ENCODE measurements at regions not wholly inside any gene's neighbourhood (a gene's known extent, or its start where the extent isn't known, plus 50 kb on each side); places are given as distances from the start of the nearest gene placed in this dataset.
A peak's percentile ranks its signal among the peaks of the same experiment; 100 is the strongest.

DNA sequence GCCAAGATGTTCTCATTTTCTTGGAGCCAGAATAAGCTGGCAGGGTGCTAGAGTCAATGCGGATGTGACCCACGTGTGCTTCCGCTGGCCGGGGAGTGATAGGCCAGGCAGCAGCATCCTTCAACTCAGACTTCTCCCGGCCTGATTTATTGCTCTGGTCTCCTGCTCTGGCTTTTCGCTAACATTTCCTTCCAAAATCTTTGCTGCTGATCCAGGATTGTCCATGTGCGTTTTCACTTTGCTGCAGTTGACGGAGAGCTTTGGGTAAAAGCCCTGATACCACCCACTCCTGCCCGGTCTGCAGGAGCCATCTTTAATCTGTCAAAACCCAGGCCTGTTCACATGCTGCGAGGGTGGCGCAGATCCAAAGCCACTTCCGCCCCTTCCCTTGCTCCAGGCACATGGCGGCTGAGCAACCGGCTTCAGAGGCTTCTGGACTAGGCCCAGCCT lies 106.8 kb downstream of the CYP26A1 start:
- no peak for DNase-seq

DNA sequence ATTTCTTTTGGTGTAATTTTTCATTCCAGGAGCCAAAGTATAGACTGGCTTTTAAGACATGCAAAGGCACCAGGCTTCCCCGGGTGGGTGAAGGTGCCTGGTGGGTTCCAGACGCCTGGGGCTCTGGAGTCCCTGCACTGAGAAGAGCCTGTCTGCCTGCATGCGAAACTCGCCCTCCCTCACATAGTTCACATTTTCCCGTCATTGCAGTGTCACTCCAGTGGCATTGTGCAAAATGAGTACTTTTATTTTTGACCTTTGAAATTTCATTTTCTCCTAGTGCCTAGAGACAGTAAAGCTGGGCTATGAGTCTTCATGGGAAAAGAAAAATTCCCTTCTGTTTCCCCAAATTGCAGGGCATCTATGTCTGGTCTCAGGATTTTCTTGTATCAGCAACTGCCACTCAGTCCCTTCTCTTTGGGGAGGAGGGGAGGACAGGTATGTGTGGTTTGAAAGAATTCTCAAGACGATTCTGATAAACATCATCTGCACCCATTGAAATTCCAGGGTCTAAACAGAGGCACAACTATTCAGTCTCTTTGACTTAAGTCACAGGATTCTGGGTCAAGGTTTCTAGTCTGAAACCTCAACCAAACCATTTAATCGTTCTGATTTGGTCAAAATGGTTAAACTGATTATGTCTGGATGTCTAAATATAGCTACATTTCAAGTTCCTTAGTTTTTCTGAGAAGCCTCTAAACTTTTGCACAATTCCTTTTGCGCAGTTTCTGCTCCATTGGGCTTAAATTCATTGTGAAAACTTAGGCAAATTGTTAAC lies 107.8 kb downstream of the CYP26A1 start:
- DNase-seq, result no peak

DNA sequence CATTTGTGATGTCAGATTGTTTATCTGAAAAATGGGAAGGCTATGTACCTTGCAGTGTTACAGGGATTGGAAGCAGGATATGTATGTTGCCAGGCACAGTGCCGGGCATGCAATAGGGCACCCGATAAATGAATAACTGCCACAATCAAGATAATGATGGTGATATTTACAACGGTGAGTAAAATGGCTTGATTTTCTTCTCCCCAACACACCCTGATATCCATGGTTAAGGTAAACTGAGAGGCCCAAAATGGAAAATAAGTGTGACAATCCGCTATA lies 108.3 kb downstream of the CYP26A1 start:
- no peak for DNase-seq

DNA sequence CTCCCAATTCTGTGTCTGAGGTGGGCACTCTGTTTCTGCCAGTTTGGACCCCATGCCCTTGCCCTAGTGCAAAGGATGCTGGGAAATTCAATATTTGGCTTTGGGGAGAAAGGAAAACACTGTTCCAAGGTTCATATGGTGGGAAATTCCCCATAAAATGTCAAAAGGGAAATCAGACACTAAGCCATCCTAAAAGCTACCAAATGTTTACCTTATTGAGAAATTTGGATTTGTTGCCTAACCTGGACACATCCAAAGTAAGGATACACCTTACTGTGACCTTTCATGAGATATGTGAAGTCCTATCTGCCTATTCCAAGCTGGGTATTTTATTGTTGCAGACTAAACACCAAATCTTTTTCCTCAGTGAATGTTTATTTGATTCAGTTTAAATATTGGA lies 109.1 kb downstream of the CYP26A1 start:
- no peak for DNase-seq

DNA sequence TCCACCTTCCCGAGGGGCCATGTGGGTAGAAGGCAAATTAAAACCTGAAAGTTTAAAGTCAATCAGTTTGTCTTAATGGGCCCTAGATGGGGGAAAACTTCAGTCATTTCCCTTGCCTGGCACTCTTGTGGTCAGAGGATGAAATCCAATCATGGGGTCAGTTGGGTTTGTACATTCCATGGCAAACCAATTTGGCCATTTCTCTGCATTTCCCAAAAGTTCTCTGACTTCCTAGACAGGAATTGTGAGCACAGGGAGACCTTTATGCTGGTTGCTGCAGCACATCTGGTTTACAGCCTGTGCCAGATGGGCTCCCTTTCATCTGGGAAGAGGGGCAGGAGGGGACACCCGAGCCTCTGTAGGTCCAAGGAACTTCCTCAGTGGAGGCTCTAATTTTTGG lies 113.0 kb downstream of the CYP26A1 start:
- DNase-seq, result no peak

DNA sequence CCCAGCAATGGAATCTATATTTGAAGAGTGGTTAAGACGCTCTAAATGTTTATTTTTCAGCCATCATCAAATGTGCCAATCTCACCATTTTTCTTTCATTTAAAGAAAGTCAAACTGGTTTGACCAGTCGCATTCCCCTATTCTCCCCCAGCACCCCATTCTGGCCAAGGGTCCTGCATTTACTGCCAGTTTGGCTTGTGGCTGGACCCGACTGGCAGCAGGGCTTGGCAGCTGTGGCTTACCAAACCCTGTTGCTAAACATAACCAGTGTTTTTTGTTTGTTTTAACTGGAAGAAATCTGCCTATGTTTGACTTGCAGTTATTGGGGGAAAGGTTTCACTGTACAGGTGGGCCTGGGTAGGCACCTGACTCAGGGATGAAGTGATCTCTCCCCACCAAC lies 116.3 kb downstream of the CYP26A1 start:
- DNase-seq, result no peak

DNA sequence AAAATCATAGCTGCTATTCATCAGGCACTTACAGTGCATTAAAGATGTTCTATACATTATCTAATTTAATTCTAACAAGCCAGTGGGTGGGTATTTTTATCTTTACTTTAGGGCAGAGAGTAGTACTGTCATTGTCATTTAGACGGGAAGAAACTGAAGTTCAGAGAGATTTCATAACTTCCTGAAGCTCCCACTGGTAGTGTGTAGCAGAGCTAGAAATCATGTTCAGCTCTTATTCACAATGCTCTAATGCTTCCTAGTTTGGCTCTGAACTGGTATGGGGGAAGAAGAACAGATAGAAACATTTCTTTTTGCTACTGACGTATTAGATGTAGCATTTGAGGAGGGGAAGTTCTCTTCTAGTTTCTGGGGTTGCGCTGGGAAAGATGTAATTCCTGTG lies 116.7 kb downstream of the CYP26A1 start:
- DNase-seq, result no peak

DNA sequence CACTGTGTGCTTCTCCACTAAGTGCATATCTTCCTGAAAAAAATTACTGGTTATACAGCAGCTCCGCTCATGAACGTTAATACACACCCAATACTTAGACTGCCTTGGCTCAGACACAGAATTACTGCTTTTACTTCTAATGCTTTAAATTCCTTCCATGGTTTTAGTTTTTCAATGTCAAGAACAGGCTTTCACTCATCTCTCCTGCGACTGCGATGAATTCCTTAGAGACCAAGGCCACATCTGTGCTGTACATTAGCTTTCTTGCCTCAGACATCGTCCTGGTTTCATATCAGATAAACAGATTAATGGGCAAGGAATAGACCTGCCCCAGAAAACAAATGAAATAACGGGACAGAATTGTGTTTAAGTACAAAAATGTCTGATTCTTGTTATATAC lies 120.2 kb downstream of the CYP26A1 start:
- DNase-seq, result no peak

DNA sequence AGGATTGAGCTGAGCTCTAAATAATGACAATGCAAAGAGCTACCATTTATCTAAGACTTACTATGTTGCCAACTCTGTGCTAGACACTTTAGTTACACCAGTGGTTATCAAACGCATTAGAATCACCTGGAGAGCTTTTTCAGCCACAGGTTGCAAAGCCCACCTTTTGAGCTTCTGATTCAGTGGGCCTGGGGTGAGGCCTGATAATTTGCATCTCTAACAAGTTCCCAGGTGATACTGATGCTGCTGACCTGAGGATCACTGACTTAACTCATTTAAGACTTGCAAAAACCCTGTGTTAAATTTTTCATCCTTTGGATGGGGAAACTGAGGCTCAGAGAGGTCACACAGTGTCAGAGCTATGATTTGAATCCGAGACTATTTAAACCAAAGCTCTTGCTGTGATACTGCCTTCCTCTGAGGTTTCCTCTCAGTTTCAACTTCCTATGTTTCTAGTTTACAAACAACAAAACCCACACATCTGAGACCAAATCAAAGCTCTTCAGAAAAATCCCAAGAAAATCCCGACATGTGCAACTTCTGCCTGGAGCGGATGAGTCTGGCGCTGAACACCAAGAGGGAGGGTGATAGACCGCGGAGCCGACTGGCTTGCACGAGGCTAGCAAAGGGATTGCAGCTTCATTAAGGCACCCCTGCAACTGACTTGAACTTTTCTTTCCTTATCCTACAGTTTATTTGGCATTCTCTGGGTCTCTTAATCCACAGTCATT lies 124.9 kb downstream of the CYP26A1 start:
- no peak for DNase-seq

DNA sequence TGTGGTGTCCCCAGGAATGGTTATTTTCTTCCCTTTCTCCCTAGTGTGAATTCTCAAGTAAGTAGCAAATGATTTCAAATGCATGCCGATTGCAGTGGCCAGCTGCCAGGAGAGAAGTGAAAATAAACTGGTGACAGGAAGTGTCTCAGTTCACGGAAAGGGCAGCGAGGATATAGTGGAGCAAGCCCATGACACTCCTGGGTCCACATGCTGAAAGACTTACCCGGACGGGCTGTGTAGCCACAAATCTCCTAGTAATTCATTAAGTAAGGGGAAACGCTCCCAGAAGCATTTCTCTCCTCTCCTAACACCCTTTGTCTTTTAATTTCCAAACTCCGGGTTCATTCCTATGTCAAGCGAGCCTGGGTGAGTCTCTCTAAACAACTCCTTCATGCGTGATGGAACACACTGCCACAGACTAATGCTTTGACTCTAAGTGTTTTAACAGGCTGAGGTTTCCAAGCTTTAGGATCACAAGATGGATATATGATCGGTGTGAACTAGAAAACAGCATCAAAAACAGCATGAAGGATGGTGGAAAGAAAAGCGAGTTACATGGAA lies 125.6 kb downstream of the CYP26A1 start:
- DNase-seq, result peak; percentile 22 to 41

DNA sequence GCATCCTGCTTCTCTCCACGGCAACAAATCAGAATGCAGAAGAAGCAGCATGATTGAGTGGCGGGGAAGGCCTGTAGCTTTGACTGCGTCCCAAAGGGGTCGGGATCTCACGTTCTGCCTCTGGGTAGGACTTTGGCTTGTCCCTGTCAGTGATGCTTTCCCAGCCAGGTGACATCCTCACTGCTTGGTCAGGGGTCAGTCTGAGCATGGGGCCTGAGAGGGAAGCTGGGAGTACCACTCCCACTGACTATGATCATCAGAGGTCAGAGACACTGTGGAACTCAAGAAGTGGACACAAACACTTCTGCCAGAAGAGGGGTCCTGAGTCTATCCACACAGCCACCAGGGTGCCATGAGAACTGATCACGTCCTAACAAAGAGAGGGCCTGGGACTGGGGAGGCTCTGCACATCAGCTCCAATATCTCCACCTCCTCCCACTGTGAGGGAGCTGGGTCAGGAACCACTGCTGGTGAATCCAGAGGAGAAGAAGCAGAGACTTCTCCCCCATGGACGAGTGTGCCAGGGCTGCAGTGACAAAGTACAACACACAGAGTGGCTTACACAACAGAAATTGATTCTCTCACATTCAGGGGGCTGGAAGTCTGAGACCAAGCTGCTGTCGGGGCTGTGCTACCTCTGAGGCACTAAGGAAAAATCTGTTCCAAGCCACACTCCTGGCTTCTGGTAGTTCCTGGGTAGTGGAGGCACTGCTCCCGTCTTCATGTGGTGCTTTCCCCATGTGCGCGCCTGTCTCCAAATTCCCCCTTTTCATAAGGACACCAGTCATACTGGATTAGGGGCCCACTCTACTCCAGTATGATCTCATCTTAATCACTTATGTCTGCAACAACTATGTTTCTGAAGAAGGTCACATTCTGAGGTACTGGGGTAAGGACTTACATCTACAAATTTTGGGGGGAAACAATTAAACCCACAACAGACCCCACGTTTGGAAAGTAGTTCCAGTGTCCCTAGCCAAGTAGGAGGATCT lies 131.1 kb downstream of the CYP26A1 start:
- DNase-seq, result no peak

DNA sequence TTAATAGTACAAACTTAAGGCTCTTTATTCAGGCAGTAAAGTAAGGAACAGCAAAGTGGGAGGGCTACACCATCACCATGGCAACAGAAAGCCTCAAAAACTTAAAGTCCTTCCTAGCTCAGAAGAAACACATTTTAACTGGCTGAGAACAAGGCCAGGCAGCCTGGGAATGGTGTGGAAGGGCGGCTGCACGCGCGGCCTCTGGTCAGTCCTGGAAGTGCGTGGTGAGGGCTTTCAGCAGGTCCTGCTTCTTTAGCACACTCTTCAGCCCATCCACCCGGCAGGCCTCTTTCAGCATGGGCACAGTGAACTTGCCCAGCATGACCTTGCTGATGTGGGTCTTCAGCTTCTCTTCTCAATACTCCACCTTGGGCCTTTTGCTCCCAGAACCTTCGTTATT lies 133.0 kb downstream of the CYP26A1 start:
- no peak for DNase-seq

DNA sequence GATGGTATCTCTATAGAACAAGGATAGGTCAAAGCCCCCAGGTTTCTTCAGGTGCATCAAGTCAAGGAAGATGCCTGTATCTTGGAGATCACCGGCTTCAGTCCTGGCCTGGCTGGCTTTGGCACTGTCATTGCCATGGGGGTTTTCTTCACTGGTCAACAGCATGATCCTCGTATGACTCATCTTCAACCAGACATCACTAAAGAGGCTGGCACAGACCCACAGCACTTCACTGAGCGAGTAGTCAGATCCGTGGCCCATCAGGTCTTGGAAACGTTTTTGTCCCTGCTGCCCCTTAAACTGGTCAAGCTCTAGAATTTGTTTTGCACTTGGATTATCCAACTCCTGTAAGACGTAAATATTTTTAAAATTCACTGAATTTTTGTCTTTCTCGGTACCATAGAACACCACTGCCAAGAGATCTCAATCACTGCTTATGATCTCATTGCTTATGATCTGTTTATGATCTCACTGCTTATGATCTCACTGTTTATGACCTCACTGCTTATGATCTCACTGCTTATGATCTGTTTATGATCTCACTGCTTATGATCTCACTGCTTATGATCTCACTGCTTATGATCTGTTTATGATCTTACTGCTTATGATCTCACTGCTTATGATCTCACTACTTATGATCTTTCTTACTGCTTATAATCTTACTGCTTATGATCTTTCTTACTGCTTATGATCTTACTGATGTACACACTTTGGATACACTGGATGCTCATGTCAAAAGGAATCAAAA lies 135.2 kb downstream of the CYP26A1 start:
- no peak for DNase-seq

DNA sequence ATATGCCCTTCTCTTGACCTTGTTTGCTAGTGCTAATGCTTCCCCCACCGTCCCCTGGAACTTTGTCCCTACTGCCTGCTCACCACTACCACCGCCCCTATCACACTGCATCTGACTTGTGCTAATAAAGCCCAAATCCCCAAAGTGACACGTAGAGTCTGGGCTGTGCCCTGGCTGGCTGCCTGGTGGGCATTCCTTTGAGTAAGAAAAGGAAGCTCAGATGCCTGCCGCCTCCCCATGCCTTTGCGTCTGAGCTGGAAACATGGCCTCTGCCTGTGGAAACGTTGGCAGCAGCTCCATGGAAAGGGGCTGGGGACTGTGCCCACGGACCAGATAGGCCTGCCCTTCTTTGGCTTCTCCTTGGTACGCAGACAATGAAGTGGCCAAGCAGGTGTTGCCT lies 138.3 kb downstream of the CYP26A1 start:
- no peak for DNase-seq

DNA sequence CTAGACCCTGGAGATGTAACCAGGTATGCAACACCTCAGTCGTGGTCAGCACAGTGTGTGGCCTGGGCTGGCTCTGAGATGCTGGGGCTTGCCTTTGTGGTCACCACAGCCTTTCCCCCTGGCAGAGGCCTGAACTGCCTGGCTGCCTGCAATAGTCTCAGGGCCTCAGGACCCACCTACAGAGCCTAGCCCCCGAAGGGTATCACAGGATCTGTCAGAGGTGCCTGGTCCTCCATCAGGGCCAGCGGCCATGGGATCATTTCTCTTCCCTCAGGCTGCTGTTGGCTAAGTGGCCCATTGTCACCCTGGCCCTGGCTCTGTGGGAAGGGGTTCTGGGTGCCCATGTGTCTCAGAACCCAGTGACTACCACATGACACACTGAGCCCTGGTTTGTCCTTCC lies 141.6 kb downstream of the CYP26A1 start:
- no peak for DNase-seq

DNA sequence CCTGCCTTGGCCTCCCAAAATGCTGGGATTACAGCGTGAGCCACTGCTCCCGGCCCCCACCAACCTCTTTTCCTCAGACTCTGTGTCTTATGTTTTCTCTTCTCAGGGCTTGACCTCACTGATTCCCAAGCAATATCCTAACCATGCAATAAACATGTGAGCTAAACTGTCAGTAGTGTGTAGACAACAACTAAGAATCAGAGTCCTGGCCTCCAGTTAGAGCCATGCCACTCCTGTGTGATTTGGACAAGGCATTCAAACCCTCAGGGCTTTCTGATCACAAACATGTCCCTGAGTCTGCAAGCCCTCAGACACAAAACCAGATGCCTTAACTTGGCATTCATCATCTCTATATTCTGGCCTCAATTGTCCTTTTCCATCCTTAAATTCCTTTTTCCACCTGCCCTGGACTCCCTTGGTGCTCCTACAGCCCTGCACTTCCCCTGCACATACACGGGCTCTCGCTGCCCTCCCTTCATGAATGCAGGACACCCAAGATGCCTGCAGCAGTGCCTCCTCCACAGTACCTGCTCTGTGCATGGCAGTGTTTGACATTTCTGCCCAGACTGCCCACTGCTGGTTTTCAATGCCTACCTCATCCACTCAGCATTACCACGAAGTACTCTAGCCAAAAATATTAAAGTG lies 142.8 kb downstream of the CYP26A1 start:
- no peak for DNase-seq

DNA sequence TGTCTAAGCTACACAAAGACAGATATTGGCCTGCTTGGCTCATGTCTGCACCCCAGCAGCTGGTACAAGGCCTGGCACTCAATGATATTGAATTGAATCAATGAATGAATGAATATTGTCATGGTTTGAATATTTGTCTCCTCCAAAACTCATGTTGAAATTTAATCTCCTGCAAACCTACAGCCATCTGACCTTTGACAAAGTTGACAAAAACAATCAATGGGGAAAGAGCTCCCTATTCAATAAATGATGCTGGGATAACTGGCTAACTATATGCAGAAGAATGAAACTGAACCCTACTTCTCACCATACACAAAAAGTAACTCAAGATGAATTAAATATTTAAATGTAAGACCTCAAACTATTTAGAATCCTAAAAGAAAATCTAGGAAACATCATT lies 144.7 kb downstream of the CYP26A1 start:
- DNase-seq, result peak; percentile 42 to 48

DNA sequence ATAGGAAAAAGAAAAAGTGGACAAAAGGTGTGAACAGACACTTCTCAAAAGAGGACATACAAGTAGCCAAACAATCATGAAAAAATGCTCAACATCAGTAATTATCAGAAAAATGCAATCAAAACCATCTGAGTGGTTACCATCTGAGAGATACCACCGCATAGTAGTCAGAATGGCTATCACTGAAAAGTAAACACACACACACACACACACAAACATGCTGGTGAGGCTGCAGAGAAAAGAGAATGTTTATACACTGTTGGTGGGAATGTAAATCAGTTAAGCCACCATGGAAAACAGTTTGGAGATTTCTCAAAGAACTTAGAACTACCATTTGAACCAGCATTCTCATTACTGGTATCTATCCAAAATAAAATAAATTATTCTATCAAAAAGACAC lies 145.7 kb downstream of the CYP26A1 start:
- no peak for DNase-seq

DNA sequence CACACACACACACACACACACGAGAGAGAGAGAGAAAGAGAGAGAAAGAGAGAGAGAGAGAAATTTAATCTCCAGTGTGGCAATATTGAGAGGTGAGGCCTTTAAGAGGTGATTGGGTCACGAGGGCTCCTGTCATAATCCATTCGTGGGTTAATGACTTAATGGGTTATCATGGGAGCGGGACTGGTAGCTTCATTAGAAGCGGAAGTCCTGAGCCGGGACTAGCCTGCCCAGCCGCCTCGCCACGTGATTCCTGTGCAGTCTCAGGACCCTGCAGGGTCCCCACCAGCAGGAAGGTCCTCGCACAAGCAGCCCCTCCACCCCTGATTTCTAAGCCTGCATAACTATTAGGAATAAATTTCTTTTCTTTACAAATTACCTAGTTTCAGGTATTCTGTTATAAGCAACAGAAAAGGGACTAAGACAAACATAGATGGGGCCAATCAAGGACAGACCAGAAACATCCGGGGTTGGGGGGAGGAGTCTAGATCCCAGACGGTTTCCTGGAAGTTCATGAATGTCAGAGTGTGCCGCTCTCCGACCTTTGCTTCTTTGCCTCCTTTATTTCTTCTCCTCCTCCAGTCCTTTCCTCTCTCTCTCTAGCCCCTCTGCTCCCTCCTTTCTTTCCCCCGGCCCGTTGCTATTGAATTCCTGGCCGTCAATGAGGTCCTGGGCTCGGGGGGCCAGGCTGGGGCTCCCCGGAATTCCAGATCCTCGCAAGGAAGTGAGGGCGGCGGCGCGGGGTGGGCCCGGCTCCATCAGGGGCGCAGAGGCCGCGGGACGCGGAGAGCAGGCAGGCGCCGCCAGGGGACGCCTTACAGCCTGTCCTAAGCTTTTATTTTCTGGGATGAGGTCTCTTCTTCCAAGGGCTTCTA lies 146.8 kb downstream of the CYP26A1 start:
- no peak for DNase-seq

DNA sequence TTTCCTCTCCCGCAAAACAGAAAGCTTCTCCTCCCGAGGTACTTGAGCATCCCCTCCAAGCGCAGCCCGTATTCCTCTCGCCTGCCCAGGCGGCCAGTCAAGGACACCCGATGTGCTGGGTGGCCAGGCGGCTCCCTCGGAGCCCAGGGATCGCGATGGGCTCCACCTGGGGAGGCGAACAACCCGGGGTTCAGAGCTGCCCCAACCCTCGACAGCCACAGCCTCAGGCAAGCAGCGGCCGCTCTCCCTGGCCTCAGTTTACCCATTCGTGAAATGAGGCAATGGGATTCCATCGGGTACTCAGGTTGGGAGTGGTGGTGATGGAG lies 147.4 kb downstream of the CYP26A1 start:
- DNase-seq, result no peak

DNA sequence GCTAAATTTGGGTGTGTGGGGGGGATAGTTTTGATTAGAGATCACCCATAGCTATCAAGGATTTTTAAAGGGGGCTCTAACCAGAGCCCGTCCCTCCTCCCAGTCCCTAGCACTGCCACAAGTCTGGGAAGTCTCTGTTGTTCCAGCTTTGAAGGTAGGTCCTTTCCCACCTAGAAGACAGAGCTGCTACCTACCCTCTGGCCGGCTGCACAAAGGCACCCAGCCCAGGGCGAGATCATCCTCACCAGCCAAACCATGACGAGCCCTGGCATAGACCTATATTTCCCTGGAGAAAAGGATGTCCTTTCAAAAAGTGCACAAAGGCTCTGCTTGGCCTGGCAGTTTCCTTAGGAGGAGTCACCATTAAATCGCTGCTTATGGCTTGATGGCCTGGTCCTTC lies 147.8 kb downstream of the CYP26A1 start:
- DNase-seq, result no peak
